HG03064 (cell line): ENCODE measurements at regions not wholly inside any gene's neighbourhood (a gene's known extent, or its start where the extent isn't known, plus 50 kb on each side); places are given as distances from the start of the nearest gene placed in this dataset.

Experiments
- ATAC-seq: cut with Tn5 transposase; IDR thresholded peaks from one replicate; pipeline ENCODE4 v1.9.1; 2021; ENCODE audit warnings: low read depth; ENCODE audit not compliant: unreplicated experiment

DNA sequence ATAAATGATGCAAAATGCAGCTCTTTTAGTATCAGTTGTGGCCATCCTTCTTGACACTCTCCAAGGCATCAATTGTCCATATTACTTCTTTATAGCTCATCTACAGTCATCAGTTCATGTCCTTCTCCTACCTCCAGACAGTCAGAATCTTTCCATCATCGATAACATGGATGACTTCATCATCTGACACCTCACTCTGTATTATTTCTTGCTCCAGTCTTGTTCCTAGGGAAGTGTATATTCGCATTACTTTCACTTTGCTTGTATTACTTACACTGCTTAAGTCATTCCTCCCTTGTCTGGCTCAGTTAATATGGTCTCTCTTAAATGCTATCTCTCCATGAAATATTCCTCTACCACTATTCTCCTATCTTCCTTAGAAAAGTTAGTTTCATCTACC, 999.1 kb upstream of the SLC10A2 start:
- no peak for ATAC-seq

DNA sequence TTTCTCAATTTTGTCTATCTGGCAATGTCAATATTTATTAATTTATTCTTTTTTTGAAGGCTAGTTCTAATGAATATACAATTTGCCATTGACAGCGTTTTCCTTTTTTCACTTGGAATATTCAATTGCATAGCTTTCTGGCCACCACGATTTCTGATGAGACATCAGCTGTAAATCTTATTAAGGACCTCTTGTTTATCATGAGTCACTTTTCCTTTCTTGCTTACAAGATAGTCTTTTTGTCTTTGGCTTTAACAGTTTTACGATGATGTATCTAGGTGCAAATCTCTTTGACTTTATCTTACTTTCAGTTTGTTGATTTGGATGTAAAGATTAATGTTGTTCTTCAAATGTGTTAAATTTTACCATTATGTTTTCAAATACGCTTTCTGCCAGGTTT, 991.6 kb upstream of the SLC10A2 start:
- ATAC-seq, result no peak

DNA sequence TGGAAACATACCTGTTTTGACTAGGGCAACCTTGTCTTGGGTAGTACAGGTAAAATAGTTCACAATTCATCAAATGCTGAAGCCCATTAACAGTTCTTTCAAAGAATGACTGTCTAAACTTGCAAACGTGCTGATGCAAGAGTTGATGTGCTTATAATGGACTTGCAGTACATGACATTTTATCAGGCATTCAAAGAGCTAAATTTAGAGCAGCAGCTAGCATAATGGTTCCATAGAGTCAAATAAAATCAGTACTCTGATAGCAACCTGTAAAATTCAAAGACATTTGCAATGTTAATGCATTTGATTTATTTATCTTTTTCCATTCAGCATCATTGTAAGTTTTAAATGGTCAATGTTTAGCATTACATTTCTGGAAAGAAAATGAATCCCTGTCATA, 979.7 kb upstream of the SLC10A2 start:
- ATAC-seq, result no peak

DNA sequence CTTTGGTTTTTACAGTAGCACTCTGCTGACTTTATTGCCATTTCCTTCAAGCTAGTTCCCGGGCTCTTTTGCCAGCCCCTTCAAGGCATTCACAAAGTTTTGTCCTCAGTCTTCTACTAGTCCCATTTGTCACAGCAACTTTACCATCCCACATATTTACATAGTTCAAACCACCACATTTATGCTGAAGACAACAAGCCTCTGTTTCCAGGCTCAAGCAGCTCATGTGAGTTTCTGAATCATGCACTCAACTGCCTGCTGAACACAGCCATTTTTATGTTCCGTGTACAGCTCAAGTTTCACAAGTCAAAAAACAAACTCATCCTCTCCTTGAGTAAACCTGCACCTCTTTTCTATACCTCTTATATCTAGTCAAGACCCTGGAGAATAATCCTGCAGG, 977.0 kb upstream of the SLC10A2 start:
- no peak for ATAC-seq

DNA sequence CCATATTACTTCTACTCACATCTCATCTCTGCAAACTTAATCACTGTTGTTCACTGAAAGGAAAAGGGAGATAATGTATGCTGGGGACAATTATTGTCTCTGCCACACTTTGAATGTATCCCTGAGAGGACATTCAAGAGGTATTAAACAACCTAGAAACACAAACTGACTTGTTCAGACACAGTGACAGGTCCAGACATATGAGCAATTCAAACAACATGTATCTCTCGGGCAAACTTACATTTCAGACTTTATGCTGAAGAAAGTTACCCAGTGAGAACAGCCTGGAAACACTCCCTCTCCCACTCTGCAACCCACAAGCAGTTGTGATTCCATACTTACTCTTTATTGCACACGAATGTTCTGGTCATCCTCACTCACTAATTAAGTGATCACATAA, 968.7 kb upstream of the SLC10A2 start:
- no peak for ATAC-seq

DNA sequence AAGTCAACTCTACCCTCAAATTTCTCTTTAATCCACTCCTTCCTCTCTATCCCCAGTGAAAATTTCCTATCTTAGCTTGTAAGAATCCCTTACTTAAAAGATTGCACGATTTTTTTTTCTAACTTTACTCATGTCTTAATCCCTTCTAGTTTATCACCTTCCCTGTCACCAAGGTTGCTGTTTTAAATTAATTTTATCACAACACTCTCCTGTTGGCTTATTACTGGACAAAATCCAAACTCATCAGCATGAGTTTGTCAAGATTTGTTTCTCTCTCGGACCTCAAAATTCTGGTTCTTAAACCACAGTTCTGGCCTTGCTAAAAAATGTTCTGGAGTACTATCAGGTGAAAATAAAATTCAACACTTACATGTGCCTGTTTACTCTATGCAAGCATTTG, 959.1 kb upstream of the SLC10A2 start:
- ATAC-seq, result no peak

DNA sequence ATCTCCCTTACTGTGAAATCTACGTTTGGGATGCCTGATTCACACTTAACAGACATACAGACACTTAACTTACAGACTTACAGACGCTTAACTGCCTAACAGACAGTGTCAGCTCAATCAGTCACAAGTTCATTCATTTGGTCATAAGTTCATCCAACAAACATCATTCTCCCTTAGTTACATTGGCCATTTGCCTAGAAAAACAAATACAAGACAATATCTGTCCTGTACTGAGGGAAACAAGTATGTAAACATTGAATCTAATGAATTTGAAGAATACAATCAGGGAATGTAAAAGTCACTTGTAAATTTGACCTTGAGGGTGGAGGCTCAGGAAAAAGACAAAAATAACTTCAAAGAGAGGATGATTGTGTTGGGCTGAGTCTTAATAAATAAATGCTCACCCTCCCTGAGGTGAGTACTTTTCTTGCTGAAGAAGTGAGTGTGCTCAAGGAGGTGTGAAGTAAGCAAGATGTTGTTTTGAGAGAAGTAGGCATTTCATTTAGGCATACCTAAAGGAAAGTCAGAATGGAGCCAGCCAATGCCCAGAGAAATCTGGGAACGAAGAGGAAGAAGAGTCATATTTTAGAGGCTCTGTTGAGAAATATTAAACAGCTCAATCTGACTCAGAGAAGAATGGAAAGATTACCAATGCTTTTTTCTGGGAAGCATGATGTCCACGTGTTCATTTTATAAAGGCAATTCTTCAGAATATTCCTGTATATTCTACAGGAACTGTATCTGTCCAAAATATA, 958.4 kb upstream of the SLC10A2 start:
- no peak for ATAC-seq

DNA sequence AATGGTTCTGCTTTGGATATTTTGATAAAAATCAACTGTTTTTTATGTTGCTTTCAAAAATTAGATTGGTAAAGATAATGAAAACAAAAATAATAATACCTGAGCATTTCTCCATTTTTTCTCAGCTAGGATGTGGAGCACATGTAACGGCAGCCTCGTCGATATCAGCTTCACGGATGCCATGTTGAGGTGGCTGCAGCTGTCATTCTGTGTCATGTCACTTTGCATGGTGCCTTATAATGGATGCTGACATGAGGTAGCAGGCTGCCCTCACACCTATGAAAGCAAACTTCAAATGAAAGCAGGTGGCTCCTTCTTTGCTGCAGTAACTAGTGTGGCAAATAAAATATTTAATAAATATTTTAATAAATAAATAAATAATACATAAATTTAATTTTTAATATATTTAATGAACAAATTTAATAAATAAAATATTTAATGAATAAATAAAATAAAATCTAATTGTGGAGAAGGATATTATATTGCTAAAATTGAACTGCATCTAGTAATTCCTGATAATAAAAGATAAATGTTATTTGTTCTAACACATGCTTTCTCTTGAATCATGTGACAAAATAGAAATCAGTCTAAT, 955.7 kb upstream of the SLC10A2 start:
- ATAC-seq, result no peak

DNA sequence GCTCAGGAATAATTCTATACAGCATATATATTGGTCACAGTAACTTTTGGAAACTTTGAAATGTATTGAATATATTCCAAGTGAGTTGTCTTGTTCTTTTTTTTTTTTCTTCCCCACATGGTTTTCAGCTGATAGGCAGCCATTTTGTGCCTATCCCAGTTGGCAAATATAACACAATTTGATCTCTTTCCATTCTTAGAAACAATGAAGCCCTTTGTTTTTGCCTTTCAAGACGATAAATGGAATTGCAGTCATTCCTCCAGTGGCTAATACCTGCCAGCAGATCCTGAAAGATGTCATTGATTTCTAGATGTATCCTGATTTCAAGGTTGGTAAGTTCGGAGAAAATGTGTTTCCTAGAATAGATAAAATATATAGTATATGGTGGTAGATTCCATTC, 951.1 kb upstream of the SLC10A2 start:
- no peak for ATAC-seq

DNA sequence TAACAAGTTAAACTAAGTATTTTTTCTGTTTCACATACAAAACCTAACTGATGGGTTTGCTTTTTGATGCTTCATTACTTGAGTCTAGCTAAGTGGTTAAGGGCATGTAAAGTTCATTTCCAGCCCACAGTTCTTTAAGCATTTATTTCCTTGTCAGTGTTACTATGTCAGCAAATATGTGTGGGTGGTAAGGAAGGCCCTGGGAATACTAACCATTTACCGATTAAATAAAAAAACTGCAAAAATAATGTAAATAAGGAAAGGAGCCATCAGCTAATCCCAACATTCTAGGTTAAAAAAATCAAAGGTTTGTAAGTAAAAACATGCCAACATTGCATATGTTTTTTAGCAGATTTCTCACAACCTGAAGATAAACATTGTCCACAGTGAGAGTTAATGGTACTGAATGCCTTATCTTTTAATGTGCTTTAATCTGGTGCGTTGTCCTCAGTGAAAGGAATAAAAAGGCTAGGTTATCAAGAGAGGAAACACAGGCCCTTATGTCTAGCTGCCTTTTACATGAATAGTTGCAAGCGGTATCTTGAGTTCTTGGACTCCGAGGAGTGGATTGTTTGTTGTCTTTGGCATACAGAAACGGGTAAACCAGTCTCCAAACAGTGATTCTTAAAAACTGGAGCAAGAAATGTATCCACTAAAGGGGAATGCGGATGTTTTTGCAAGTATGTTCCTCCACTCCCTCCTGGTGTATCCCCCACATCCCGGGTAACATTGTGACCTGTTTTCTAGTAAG, 949.6 kb upstream of the SLC10A2 start:
- ATAC-seq, result no peak

DNA sequence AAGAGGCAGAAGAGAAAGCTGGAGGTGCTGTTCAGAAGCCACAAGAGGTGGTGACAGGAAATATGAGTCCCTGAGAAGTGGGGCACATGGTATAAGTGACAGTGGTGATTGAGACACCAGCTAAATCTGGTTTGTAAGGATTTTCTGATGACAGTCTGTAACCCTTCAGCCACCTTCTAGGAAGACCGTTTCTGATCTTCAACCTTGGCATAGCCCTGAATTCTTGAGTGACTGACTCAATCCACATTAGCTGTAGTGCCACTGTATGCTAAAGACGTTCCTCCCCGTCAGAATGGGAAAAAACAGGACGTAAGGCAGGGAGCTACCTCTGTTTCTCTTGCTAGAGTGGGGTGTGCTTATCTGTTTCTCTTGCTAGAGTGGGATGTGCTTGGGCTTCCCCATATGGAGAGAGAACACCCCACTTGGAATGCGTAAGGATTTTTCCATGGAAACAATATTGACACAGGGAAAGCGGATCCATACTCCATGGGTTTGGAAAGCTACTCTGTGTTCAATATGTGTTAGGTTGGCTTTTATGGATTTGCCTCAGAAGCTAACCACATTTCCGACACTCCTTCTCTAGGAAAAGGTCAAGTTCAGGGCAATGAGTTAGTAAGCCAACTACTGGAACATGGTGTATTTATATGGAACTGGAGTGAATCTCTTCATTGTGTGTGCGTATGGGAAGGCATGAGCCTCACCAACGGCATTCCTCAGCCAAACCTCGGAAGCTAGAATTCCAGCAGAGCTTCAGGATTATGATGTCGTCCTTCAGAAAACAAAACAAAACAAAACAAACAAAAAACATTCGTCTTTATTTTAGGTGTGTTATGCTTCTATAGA, 948.8 kb upstream of the SLC10A2 start:
- ATAC-seq, result no peak

DNA sequence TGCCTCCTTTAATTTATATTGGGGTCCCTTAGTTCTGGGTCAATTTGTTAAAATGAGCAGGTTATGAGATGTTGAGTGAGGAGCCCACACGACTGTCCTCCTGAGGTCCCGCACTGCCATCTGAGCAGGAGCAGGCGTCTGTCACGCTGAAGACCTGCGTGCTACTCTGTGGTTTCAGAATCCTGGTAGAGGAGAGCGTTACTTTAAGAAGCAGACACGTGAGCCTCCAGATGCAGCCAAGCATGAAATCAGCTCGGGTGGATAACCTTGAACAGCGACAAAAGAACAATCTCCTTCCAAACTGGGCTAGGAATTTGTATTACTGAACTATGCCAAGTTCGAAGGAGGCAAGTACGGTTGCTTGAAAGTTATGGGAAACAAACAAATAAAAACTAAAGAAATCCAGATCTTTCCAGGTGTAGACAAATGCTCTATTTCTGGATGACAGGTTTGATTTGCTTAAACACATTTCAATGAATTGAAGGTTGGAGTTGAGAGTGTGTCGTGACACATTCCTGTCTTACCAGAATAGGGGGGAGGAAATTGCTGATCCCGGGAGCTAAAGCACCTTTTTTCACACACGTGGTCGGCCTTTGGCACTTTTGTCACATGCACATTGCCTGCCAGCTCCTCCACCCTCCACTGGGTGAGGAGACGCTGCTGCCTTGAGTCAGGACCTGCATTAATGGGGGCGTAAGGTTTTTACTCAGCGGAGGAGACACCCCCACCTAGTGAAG, 945.5 kb upstream of the SLC10A2 start:
- ATAC-seq, result no peak

DNA sequence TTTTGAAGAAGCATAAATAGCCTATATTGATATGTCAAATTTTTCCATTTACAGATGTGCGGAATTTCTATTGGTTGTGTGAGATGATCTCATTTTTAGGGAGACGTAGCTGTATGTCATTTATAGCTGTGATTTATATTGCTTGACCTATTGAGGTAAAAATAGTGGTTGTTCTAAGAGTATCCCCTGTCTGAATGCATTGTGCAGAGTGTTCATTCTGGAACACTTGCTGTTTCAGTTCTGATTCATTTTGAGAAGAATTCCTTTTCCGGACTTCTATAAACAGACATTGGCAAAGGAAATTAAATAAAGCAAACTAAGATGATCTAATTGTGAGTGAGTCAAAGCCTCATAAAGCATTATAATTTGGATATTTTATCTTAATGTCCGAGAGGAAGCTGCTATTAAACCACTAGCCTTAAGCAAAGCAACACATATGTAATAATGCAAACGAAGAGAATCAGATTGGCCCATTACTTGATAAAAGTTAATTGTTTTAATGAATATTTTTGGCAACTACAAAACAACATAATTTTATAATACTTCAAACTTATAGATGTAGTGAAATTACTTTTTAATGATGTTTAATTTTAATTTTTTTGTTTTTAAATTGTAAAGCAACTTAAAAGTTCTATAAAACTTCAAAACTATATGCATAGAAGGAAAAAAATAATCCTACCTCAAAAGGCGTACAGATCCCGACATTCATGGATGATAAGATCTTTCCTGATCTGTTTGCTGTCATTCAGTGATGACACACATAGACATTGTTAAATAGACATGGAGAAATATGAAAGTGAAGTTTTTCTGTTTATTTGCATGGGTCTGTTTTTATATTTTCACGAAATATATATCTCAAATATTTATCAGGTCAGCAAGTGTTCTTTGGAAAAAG, 942.6 kb upstream of the SLC10A2 start:
- no peak for ATAC-seq

DNA sequence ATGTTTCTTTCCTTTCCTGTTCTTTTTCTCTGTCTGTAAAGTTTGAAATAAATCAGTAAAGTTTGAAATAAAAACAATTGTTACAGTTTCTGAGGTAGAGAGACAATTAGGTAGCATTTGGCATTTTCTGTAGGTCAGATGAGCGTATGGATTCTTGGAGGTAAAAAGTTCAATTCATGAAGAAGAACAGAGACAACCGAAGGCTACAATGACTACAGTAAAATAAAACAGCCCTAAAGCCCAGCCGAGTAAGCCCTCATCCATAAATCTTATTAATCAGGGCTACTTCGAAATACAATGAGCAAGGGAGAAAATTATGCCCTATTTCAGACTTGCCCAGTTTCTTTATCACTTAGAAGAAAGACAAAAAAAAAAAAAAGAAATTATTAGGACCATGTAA, 941.9 kb upstream of the SLC10A2 start:
- no peak for ATAC-seq

DNA sequence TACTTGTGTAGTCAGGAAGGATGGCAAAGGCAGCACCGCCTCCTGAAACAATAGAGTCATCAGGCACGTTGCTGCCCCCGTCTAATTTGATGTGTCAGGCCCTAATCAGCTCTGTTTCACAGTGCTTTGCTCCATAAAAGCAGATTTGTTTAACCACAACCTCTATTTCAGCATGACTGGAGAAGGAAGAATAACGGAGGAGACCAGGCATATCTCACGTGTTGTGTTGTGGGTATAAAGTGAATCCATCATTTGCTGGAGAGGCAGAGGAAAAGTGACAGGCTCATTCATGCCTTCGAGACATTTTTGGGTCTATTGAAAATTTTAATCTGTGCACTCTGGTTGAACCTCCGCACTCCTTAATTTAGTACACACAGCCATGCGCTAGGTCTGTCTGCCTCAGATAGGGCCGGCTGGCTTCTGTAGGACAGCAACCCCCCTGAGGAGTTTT, 940.4 kb upstream of the SLC10A2 start:
- ATAC-seq, result no peak

DNA sequence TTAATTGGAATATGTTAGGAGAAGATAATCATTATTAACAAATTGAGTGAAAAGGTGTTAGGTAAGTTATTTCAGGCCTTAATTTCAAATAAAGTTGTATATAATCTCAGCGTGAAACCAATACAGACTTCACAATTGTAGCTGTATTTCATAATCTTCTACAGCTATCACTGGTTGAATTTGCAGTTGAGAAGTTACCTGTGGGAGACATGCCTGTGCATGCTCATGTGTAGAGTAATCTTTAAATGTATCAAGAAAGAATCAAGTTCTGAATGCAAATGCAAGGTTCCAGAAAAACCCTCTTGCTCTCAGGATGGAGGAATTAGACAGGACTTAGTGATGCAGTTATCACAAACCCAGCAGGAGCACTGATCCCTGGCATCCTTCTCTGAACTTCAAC, 938.4 kb upstream of the SLC10A2 start:
- no peak for ATAC-seq

DNA sequence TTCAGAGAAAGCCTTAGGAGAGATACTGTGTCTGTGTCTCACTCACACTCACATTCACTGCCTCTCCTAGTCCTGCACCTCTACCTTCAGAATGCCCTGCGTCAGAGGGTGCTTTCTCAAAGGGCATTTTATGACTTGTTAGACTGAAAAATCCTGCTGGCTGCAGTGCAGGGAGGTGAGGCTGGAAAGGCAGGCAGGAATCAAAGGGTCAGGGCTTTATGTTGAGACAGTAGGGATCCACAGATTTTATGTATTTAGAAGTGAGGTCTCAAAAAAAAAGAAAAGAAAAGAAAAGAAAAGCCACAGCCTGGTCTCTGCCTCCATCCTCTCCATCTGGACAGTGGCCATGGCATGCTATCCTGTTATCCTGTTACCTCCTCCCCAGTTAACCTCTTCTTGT, 936.0 kb upstream of the SLC10A2 start:
- ATAC-seq, result no peak

DNA sequence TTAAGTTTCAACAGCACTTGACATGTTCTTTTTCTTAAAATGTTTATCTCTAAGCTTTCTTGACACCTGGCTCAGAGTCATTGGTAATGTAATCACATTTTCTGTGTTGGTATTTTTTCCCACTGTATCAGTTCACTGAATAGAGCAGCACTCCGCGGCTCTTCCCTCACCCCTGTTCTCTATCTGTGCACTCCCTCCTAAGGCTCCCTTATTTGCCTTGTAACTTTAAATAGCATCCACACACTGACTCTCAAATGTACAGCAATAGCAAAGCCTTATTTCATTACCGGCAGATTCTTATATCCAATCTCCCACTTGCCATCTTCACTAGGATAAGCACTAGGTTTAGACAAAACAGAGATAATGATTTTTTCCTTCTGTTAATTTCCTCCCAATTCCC, 935.5 kb upstream of the SLC10A2 start:
- no peak for ATAC-seq

DNA sequence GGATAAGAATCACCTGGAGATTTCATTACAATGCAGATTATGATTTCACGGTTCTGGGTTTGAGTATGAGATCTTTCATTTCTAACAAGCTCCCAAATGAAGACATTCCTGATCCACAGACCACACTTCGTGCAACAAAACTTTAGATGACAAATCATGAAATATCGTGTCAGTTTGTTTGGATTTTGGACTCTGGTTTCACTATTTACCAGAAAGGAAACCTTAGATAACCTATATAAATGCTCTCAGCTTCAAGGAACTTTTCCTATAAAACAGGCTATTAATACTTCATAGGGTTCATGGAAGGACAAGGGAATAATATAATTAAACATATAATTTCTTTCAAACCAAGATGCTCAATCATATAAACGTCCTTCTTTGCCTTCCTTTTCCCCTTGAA, 930.5 kb upstream of the SLC10A2 start:
- ATAC-seq, result no peak
